Activated naive CD4-positive, alpha-beta T cell treated with anti-CD3 and anti-CD28 coated beads for 36 hours (primary cell): ENCODE measurements at regions not wholly inside any gene's neighbourhood (a gene's known extent, or its start where the extent isn't known, plus 50 kb on each side); places are given as distances from the start of the nearest gene placed in this dataset.

Experiments used
- CTCF ChIA-PET: fragments of 350-600 bp; sonication (Branson Sonifier 250); formaldehyde crosslinking; loops from one replicate; lab custom pipeline; 2021; ENCODE audit warnings: antibody characterized with exemption; lab: Charles Lee
- DNase-seq: peaks from one replicate; pipeline ENCODE4 v3.0.0-alpha.2; 2020
- H3K27ac Mint-ChIP-seq: one replicate; pipeline ENCODE4 v1.8.0; 2021; ENCODE audit warnings: mild to moderate bottlenecking, mixed read lengths
- H3K27me3 Mint-ChIP-seq: one replicate; pipeline ENCODE4 v1.8.0; 2021; ENCODE audit warnings: low read depth, mixed read lengths
- H3K36me3 Mint-ChIP-seq: one replicate; pipeline ENCODE4 v1.8.0; 2021; ENCODE audit warnings: low read depth, mixed read lengths
- H3K4me1 Mint-ChIP-seq: one replicate; pipeline ENCODE4 v1.8.0; 2021; ENCODE audit warnings: low read depth, mixed read lengths
- H3K4me3 Mint-ChIP-seq: one replicate; pipeline ENCODE4 v1.8.0; 2021; ENCODE audit warnings: mild to moderate bottlenecking, moderate library complexity, mixed read lengths
- H3K9me3 Mint-ChIP-seq: one replicate; pipeline ENCODE4 v1.8.0; 2021; ENCODE audit warnings: mixed read lengths
- intact Hi-C: fragments of 100-400 bp; cut with micrococcal nuclease; formaldehyde crosslinking; loops from one replicate; pipeline ENCODE4 v1.15.1; 2023

GRCh38 chr18:10398571-10398970 lies 55.9 kb upstream of the APCDD1 start:
- Mint-ChIP-seq H3K4me1 (no peaks in the 10 kb centered on the region), H3K27ac (no peak overlapping the region), H3K27me3 (peaks cover 7% of the 10 kb centered on the region), H3K9me3 (no peaks in the 10 kb centered on the region), H3K4me3 (no peak overlapping the region), H3K36me3 (no peaks in the 10 kb centered on the region)
- no peak for DNase-seq
- intact Hi-C loops = no loop called here
- CTCF ChIA-PET = no interaction called here

DNA sequence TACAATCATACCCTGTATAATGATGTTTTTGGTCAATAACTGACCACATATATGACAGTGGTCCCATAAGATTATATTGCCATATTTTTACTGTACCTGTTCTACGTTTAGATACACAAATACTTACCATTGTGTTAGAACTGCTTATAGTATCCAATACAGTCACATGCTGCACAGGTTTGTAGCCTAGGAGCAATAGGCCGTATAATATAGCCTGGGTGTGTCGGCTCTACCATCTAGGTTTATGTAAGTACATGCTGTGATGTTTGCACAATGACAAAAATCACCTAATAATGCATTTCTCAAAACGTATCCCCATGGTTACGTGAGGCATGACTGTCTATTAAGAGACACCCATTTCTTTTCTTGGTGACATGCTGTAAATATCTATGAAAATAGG lies 55.0 kb upstream of the APCDD1 start:
- intact Hi-C loops = no loop called here
- Mint-ChIP-seq H3K27me3 (peaks cover 8% of the 10 kb centered on the region), H3K9me3 (no peaks in the 10 kb centered on the region), H3K36me3 (no peaks in the 10 kb centered on the region), H3K4me1 (no peaks in the 10 kb centered on the region), H3K27ac (no peak overlapping the region), H3K4me3 (no peak overlapping the region)
- CTCF ChIA-PET = no interaction called here
- no peak for DNase-seq

- Mint-ChIP-seq H3K9me3 (no peaks in the 10 kb centered on the region), H3K4me1 (no peaks in the 10 kb centered on the region), H3K36me3 (no peaks in the 10 kb centered on the region), H3K27ac (no peak overlapping the region), H3K4me3 (no peak overlapping the region), H3K27me3 (peaks cover 8% of the 10 kb centered on the region)
- CTCF ChIA-PET = no interaction called here
- DNase-seq = no peak
- intact Hi-C loops = no loop called here
Observed at GRCh38 chr18:10400534-10401307, 53.7 kb upstream of the APCDD1 start.

GRCh38 chr18:10401521-10401920 lies 52.9 kb upstream of the APCDD1 start:
- no peaks in the 10 kb centered on the region for H3K36me3 Mint-ChIP-seq
- H3K4me1 Mint-ChIP-seq = no peaks in the 10 kb centered on the region
- no peak overlapping the region for H3K4me3 Mint-ChIP-seq
- intact Hi-C loops = no loop called here
- no peak overlapping the region for H3K27ac Mint-ChIP-seq
- CTCF ChIA-PET = no interaction called here
- DNase-seq = no peak
- H3K9me3 Mint-ChIP-seq = no peaks in the 10 kb centered on the region
- peaks cover 8% of the 10 kb centered on the region for H3K27me3 Mint-ChIP-seq

DNA sequence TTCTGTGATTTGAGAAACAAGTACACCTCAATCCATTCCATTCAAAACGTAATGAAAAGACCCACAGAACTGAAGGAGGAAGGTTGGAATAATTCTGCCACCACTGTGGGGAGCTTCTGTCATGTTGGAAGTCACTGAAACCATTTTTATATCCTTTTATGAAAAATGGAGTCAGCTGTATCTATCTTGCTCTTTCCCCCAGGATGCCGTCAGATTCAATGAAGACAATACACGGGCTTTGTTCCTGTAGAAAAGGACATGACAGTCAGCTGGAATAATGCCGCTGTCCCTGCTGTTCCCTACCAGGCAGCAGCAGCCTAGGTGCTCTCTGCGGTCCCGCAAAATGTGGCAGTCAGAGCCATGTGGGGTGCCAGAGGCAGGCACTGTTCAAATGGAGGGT lies 52.5 kb upstream of the APCDD1 start:
- Mint-ChIP-seq H3K4me1 (no peaks in the 10 kb centered on the region), H3K27me3 (peaks cover 9% of the 10 kb centered on the region), H3K27ac (no peak overlapping the region), H3K4me3 (no peak overlapping the region), H3K9me3 (no peaks in the 10 kb centered on the region), H3K36me3 (no peaks in the 10 kb centered on the region)
- intact Hi-C loops = no loop called here
- CTCF ChIA-PET = no interaction called here
- no peak for DNase-seq

DNA sequence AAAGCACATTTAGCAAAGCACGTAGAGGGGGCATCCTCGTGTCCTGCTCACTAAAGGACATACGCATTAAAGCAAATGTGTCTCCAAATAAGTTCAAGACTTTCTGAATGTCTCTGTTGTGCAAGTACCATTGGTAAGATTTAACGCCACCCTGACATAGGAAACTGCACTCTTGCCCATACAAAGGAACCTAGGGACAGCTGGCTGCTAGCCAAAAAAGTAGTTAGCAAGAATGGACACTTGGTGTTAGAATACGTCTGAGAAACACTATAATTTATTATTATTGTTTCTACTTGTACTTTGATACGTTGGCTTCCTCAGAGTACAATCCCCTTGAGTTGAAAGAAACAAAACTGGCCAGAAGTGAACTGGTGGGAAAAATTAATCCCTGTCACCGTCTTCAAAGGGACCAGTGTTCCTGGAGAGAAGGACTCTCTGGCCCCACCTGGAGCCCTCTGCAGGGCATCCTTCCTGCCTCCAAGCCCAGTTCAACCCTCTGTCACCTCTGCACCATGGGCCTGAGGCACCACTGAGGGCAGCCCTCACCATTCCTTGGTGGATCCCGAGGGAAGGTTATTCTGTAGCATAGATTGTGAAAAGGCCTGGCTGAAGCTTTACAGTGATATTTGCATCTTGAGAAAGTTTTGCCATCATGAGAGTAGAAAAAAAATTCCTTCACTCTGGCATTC lies 51.4 kb upstream of the APCDD1 start:
- Mint-ChIP-seq H3K4me3 (no peak overlapping the region), H3K4me1 (no peaks in the 10 kb centered on the region), H3K27me3 (peaks cover 9% of the 10 kb centered on the region), H3K9me3 (no peaks in the 10 kb centered on the region), H3K27ac (no peak overlapping the region), H3K36me3 (no peaks in the 10 kb centered on the region)
- CTCF ChIA-PET = no interaction called here
- intact Hi-C loops = no loop called here
- no peak for DNase-seq

- H3K27me3 Mint-ChIP-seq = peaks cover 9% of the 10 kb centered on the region
- no peaks in the 10 kb centered on the region for H3K36me3 Mint-ChIP-seq
- no peak for DNase-seq
- no peaks in the 10 kb centered on the region for H3K9me3 Mint-ChIP-seq
- H3K27ac Mint-ChIP-seq = no peak overlapping the region
- no peak overlapping the region for H3K4me3 Mint-ChIP-seq
- CTCF ChIA-PET = no interaction called here
- intact Hi-C loops = no loop called here
- H3K4me1 Mint-ChIP-seq = no peaks in the 10 kb centered on the region
Observed at GRCh38 chr18:10403708-10404107, 50.7 kb upstream of the APCDD1 start.

- CTCF ChIA-PET = no interaction called here
- Mint-ChIP-seq H3K27ac (no peak overlapping the region), H3K4me3 (no peak overlapping the region), H3K4me1 (no peaks in the 10 kb centered on the region), H3K9me3 (no peaks in the 10 kb centered on the region), H3K36me3 (no peaks in the 10 kb centered on the region), H3K27me3 (peaks cover 9% of the 10 kb centered on the region)
- DNase-seq = no peak
- intact Hi-C loops = no loop called here
Observed at GRCh38 chr18:10404168-10404567, 50.3 kb upstream of the APCDD1 start.
